Naive B cell (primary cell): ENCODE measurements at regions not wholly inside any gene's neighbourhood (a gene's known extent, or its start where the extent isn't known, plus 50 kb on each side); places are given as distances from the start of the nearest gene placed in this dataset.

Experiments
- ATAC-seq, 2 donors: fragments of 150-1000 bp; cut with Tn5 transposase; 2 replicates each; pipeline ENCODE4 v1.10.0; 2021; ENCODE audit warnings: low read depth in 2 of 2, mild to moderate bottlenecking in 2 of 2, moderate library complexity in 2 of 2
- DNase-seq: peaks from one replicate; pipeline ENCODE4 v3.0.0; 2022
- H3K27ac Mint-ChIP-seq, 6 donors: one replicate each; pipeline ENCODE4 v1.8.0; 2020 to 2022; ENCODE audit warnings: mild to moderate bottlenecking in 6 of 6, mixed read lengths in 6 of 6, moderate library complexity in 5 of 6, inconsistent platforms in 2 of 6
- H3K27me3 Mint-ChIP-seq, 3 donors: one replicate each; pipeline ENCODE4 v1.8.0; 2021 to 2022; ENCODE audit warnings: mixed read lengths in 3 of 3, mild to moderate bottlenecking in 1 of 3
- H3K36me3 Mint-ChIP-seq, 2 donors: one replicate each; pipeline ENCODE4 v1.8.0; 2020 to 2022; ENCODE audit warnings: mixed read lengths in 2 of 2, inconsistent platforms in 1 of 2, mild to moderate bottlenecking in 1 of 2
- H3K4me1 Mint-ChIP-seq, 3 donors: one replicate each; pipeline ENCODE4 v1.8.0; 2020 to 2022; ENCODE audit warnings: mixed read lengths in 3 of 3, inconsistent platforms in 1 of 3, mild to moderate bottlenecking in 1 of 3, moderate library complexity in 1 of 3
- H3K4me3 Mint-ChIP-seq, 8 donors: one replicate each; pipeline ENCODE4 v1.8.0; 2020 to 2022; ENCODE audit warnings: mild to moderate bottlenecking in 8 of 8, mixed read lengths in 8 of 8, moderate library complexity in 8 of 8, inconsistent platforms in 2 of 8
- H3K9me3 Mint-ChIP-seq, 7 donors: one replicate each; pipeline ENCODE4 v1.8.0; 2020 to 2022; ENCODE audit warnings: mixed read lengths in 7 of 7, mild to moderate bottlenecking in 5 of 7, inconsistent platforms in 2 of 7, moderate library complexity in 1 of 7

GRCh38 chr1:101309334-101310311, 72.8 kb downstream of the S1PR1 start:
- Mint-ChIP-seq H3K4me1 (peaks cover 60 to 80% (median 80%) of the 10 kb centered on the region in 3 donors), H3K27me3 (no peaks in the 10 kb centered on the region), H3K36me3 (peaks cover 4 to 12% of the 10 kb centered on the region in 2 donors), H3K27ac (peak overlapping the region; percentile 97 to 99 (median 98)), H3K9me3 (no peaks in the 10 kb centered on the region), H3K4me3 (peak overlapping the region; percentile 74 to 96 (median 88))
- peak; percentile 85 to 86 for ATAC-seq
- DNase-seq, result peak; percentile 80

GRCh38 chr1:101310506-101310905, 73.7 kb downstream of the S1PR1 start:
- no peaks in the 10 kb centered on the region for H3K27me3 Mint-ChIP-seq
- no peaks in the 10 kb centered on the region for H3K9me3 Mint-ChIP-seq
- H3K36me3 Mint-ChIP-seq, result peaks cover 2 to 3% of the 10 kb centered on the region in 2 donors
- H3K27ac Mint-ChIP-seq, result peak overlapping the region; percentile 97 to 99 (median 98)
- H3K4me1 Mint-ChIP-seq, result peaks cover 58 to 84% (median 78%) of the 10 kb centered on the region in 3 donors
- peak overlapping the region in 7 of 8 donors; percentile 74 to 96 (median 87) for H3K4me3 Mint-ChIP-seq
- ATAC-seq (no peak), DNase-seq (peak; percentile 14)

- DNase-seq (no peak), ATAC-seq (no peak)
- Mint-ChIP-seq H3K27me3 (no peaks in the 10 kb centered on the region), H3K4me3 (peak overlapping the region in 7 of 8 donors; percentile 11 to 96 (median 70)), H3K36me3 (no peaks in the 10 kb centered on the region), H3K4me1 (peaks cover 56 to 83% (median 75%) of the 10 kb centered on the region in 3 donors), H3K27ac (peak overlapping the region; percentile 67 to 99 (median 98)), H3K9me3 (no peaks in the 10 kb centered on the region)
Measured at GRCh38 chr1:101311146-101311920, 74.5 kb downstream of the S1PR1 start.

- peak overlapping the region in 4 of 8 donors; percentile 5 to 53 (median 36) for H3K4me3 Mint-ChIP-seq
- H3K27me3 Mint-ChIP-seq, result no peaks in the 10 kb centered on the region
- H3K36me3 Mint-ChIP-seq, result no peaks in the 10 kb centered on the region
- peak overlapping the region; percentile 64 to 98 (median 82) for H3K27ac Mint-ChIP-seq
- ATAC-seq (no peak), DNase-seq (no peak)
- H3K9me3 Mint-ChIP-seq, result no peaks in the 10 kb centered on the region
- H3K4me1 Mint-ChIP-seq, result peaks cover 54 to 77% (median 74%) of the 10 kb centered on the region in 3 donors
Measured at GRCh38 chr1:101312147-101312546, 75.3 kb downstream of the S1PR1 start.

GRCh38 chr1:101313356-101313755, 76.5 kb downstream of the S1PR1 start:
- ATAC-seq (no peak), DNase-seq (no peak)
- Mint-ChIP-seq H3K36me3 (no peaks in the 10 kb centered on the region), H3K9me3 (no peaks in the 10 kb centered on the region), H3K27ac (peak overlapping the region in 4 of 6 donors; percentile 42 to 98 (median 72)), H3K27me3 (no peaks in the 10 kb centered on the region), H3K4me1 (peaks cover 46 to 65% (median 61%) of the 10 kb centered on the region in 3 donors), H3K4me3 (no peak overlapping the region)

- Mint-ChIP-seq H3K36me3 (no peaks in the 10 kb centered on the region), H3K4me1 (peaks cover 40 to 56% (median 53%) of the 10 kb centered on the region in 3 donors), H3K4me3 (no peak overlapping the region), H3K27me3 (no peaks in the 10 kb centered on the region), H3K9me3 (no peaks in the 10 kb centered on the region), H3K27ac (peak overlapping the region in 4 of 6 donors; percentile 39 to 98 (median 56))
- ATAC-seq, result no peak
- no peak for DNase-seq
Measured at GRCh38 chr1:101314244-101314643, 77.4 kb downstream of the S1PR1 start.

GRCh38 chr1:101316256-101316655, 79.4 kb downstream of the S1PR1 start:
- H3K27me3 Mint-ChIP-seq, result no peaks in the 10 kb centered on the region
- H3K9me3 Mint-ChIP-seq, result no peaks in the 10 kb centered on the region
- ATAC-seq (no peak), DNase-seq (no peak)
- no peak overlapping the region for H3K27ac Mint-ChIP-seq
- H3K36me3 Mint-ChIP-seq, result no peaks in the 10 kb centered on the region
- no peak overlapping the region for H3K4me3 Mint-ChIP-seq
- peaks cover 23 to 36% (median 32%) of the 10 kb centered on the region in 3 donors for H3K4me1 Mint-ChIP-seq

GRCh38 chr1:101316799-101317198, 80.0 kb downstream of the S1PR1 start:
- Mint-ChIP-seq H3K4me3 (no peak overlapping the region), H3K4me1 (peaks cover 18 to 31% (median 27%) of the 10 kb centered on the region in 3 donors), H3K9me3 (no peaks in the 10 kb centered on the region), H3K27me3 (no peaks in the 10 kb centered on the region), H3K36me3 (no peaks in the 10 kb centered on the region), H3K27ac (no peak overlapping the region)
- ATAC-seq (no peak), DNase-seq (no peak)

- ATAC-seq (no peak), DNase-seq (no peak)
- Mint-ChIP-seq H3K4me3 (no peak overlapping the region), H3K27me3 (no peaks in the 10 kb centered on the region), H3K9me3 (no peaks in the 10 kb centered on the region), H3K4me1 (peaks cover 14 to 23% (median 22%) of the 10 kb centered on the region in 3 donors), H3K36me3 (no peaks in the 10 kb centered on the region), H3K27ac (peak overlapping the region in 2 of 6 donors; percentile 23 to 30)
Measured at GRCh38 chr1:101317590-101317989, 80.8 kb downstream of the S1PR1 start.

- Mint-ChIP-seq H3K4me1 (peaks cover 0 to 13% (median 2%) of the 10 kb centered on the region in 3 donors), H3K27ac (peak overlapping the region in 1 of 6 donors; percentile 62), H3K9me3 (no peaks in the 10 kb centered on the region), H3K4me3 (no peak overlapping the region), H3K36me3 (peaks cover 0 to 4% of the 10 kb centered on the region in 2 donors), H3K27me3 (no peaks in the 10 kb centered on the region)
- no peak for DNase-seq
- no peak for ATAC-seq
Measured at GRCh38 chr1:101323535-101323934, 86.7 kb downstream of the S1PR1 start.

- Mint-ChIP-seq H3K36me3 (peaks cover 2 to 4% of the 10 kb centered on the region in 2 donors), H3K9me3 (peaks cover 0 to 2% (median under 1%) of the 10 kb centered on the region in 7 donors), H3K27me3 (no peaks in the 10 kb centered on the region), H3K4me3 (no peak overlapping the region), H3K27ac (peak overlapping the region in 1 of 6 donors; percentile 12), H3K4me1 (peaks cover 0 to 14% (median 2%) of the 10 kb centered on the region in 3 donors)
- DNase-seq (no peak), ATAC-seq (no peak)
Measured at GRCh38 chr1:101325144-101325543, 88.3 kb downstream of the S1PR1 start.

GRCh38 chr1:101330427-101331130, 93.8 kb downstream of the S1PR1 start:
- H3K27me3 Mint-ChIP-seq, result no peaks in the 10 kb centered on the region
- peak overlapping the region in 3 of 6 donors; percentile 9 to 32 (median 31) for H3K27ac Mint-ChIP-seq

More at GRCh38 chr1:101330427-101331130, 93.8 kb downstream of the S1PR1 start:
- DNase-seq (no peak), ATAC-seq (no peak)
- peaks cover 8 to 21% (median 11%) of the 10 kb centered on the region in 3 donors for H3K4me1 Mint-ChIP-seq
- peaks cover 15 to 30% (median 18%) of the 10 kb centered on the region in 7 donors for H3K9me3 Mint-ChIP-seq
- H3K36me3 Mint-ChIP-seq, result peaks cover 0 to 24% of the 10 kb centered on the region in 2 donors
- H3K4me3 Mint-ChIP-seq, result peak overlapping the region in 3 of 8 donors; percentile 17 to 67 (median 26)
